Hepatocyte (in vitro differentiated cells): ENCODE measurements at regions not wholly inside any gene's neighbourhood (a gene's known extent, or its start where the extent isn't known, plus 50 kb on each side); places are given as distances from the start of the nearest gene placed in this dataset.

Experiments used
- DNase-seq: peaks from one replicate; pipeline ENCODE4 v3.0.0-alpha.2; 2016; ENCODE audit warnings: low spot score
- H2AFZ ChIP-seq: fragments of 200-600 bp; sonication (generic); 2 replicates; pipeline ENCODE4 v1.6.0; 2016; ENCODE audit warnings: antibody characterized with exemption, mild to moderate bottlenecking
- H3K27ac ChIP-seq: fragments of 200-600 bp; sonication (generic); 2 replicates; pipeline ENCODE4 v1.5.1; 2016; ENCODE audit warnings: mild to moderate bottlenecking
- H3K27me3 ChIP-seq: fragments of 200-600 bp; sonication (generic); 2 replicates; pipeline ENCODE4 v1.6.1; 2016
- H3K36me3 ChIP-seq: fragments of 200-600 bp; sonication (generic); replicated peaks from 2 replicates; pipeline ENCODE4 v1.5.1; 2016; ENCODE audit warnings: low read depth; ENCODE audit not compliant: insufficient read depth
- H3K4me1 ChIP-seq: fragments of 200-600 bp; sonication (generic); 2 replicates; pipeline ENCODE4 v1.5.1; 2016; ENCODE audit warnings: mild to moderate bottlenecking, moderate library complexity; ENCODE audit not compliant: insufficient read depth
- H3K4me2 ChIP-seq: fragments of 200-600 bp; sonication (generic); 2 replicates; pipeline ENCODE4 v1.6.0; 2016
- H3K4me3 ChIP-seq: fragments of 200-600 bp; sonication (generic); 2 replicates; pipeline ENCODE4 v1.5.1; 2016; ENCODE audit warnings: mild to moderate bottlenecking
- H3K79me2 ChIP-seq: fragments of 200-600 bp; sonication (generic); 2 replicates; pipeline ENCODE4 v1.6.0; 2017; ENCODE audit warnings: mild to moderate bottlenecking
- H3K9me2 ChIP-seq: fragments of 200-600 bp; sonication (generic); replicated peaks from 2 replicates; pipeline ENCODE4 v1.6.0; 2017; ENCODE audit warnings: mild to moderate bottlenecking; ENCODE audit not compliant: insufficient read depth
- H3K9me3 ChIP-seq: fragments of 200-600 bp; sonication (generic); 2 replicates; pipeline ENCODE4 v1.5.1; 2016; ENCODE audit warnings: low read depth, mild to moderate bottlenecking
- H4K20me1 ChIP-seq: fragments of 200-600 bp; sonication (generic); 2 replicates; pipeline ENCODE4 v1.6.0; 2016; ENCODE audit warnings: mild to moderate bottlenecking; ENCODE audit not compliant: insufficient read depth, poor library complexity, severe bottlenecking
- EZH2 ChIP-seq: fragments of 200-600 bp; sonication (generic); IDR thresholded peaks from 2 replicates; pipeline ENCODE4 v1.6.1; 2016; ENCODE audit warnings: antibody characterized with exemption, mild to moderate bottlenecking, borderline replicate concordance
- EZH2phosphoT487 ChIP-seq: fragments of 200-600 bp; sonication (generic); IDR thresholded peaks from one replicate; pipeline ENCODE4 v1.6.1; 2018; ENCODE audit warnings: antibody characterized with exemption, mild to moderate bottlenecking, low read depth, moderate library complexity; ENCODE audit not compliant: unreplicated experiment, severe bottlenecking
- WGBS: methylation state at CpG from one replicate; pipeline ENCODE4 v1.1.6; 2016; ENCODE audit warnings: low lambda C conversion rate; ENCODE audit errors: missing lambda C conversion rate; 5-methylcytosine and 5-hydroxymethylcytosine counted together
- TF ChIP-seq, protein P1 (sequence below): fragments of 200-600 bp; sonication (generic); IDR thresholded peaks from 2 replicates; pipeline ENCODE4 v1.5.1; 2016; ENCODE audit warnings: antibody characterized with exemption, mild to moderate bottlenecking; ENCODE audit not compliant: poor library complexity

DNA sequence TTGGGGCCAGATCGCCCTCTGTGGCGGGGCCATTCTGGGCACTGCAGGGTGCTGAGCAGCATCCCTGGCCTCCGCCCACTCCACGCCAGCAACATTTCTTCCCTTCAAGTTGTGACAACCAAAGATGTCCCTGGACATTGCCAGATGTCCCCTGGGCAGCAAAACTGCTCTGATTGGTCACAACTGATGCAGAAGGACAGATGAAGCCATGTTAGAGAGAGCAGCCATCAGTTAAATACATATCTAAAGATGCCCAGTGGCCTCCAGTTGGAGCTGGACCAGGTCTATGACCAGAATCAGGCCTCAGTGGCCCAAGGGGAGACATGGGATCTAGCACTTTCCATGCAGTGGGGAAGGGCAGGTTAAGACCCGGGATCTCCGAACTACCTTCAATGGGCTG lies 125.7 kb downstream of the PTPRS start:
- H3K27ac ChIP-seq, result no peak overlapping the region
- H4K20me1 ChIP-seq, result no peaks in the 10 kb centered on the region
- no peaks in the 10 kb centered on the region for H3K36me3 ChIP-seq
- H3K4me3 ChIP-seq, result no peak overlapping the region
- no peak for DNase-seq
- H3K27me3 ChIP-seq, result no peaks in the 10 kb centered on the region
- TF ChIP-seq, protein P1, sequence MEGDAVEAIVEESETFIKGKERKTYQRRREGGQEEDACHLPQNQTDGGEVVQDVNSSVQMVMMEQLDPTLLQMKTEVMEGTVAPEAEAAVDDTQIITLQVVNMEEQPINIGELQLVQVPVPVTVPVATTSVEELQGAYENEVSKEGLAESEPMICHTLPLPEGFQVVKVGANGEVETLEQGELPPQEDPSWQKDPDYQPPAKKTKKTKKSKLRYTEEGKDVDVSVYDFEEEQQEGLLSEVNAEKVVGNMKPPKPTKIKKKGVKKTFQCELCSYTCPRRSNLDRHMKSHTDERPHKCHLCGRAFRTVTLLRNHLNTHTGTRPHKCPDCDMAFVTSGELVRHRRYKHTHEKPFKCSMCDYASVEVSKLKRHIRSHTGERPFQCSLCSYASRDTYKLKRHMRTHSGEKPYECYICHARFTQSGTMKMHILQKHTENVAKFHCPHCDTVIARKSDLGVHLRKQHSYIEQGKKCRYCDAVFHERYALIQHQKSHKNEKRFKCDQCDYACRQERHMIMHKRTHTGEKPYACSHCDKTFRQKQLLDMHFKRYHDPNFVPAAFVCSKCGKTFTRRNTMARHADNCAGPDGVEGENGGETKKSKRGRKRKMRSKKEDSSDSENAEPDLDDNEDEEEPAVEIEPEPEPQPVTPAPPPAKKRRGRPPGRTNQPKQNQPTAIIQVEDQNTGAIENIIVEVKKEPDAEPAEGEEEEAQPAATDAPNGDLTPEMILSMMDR, result no peak
- TF ChIP-seq EZH2phosphoT487, result no peak
- TF ChIP-seq EZH2, result no peak
- H2AFZ ChIP-seq, result no peak overlapping the region
- no peak overlapping the region for H3K4me2 ChIP-seq
- H3K9me3 ChIP-seq, result no peaks in the 10 kb centered on the region
- no peaks in the 10 kb centered on the region for H3K4me1 ChIP-seq
- H3K79me2 ChIP-seq, result no peaks in the 10 kb centered on the region
- H3K9me2 ChIP-seq, result no peaks in the 10 kb centered on the region
- WGBS, result 97% methylated on average over 6 of the region's 6 CpGs

DNA sequence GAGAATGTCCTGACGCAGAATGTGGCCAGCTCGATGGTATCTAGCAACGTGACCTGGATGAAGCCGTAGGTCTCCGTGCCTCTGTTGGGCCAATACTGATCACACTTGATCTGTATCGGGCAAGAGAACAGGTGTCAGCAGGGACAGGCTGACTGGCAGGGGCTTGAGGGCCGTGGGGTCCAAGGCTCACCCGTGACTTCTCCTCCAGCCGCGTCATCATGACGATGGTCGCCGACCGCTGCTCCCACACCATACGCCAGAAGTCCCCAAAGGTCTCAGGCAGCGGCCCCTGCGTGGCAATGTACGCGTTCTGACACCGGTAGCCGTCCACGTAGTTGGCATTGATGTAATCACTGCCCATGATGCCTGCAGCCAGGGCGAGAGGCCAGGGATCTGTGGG lies 126.2 kb downstream of the PTPRS start:
- no peak for DNase-seq
- H3K79me2 ChIP-seq, result no peaks in the 10 kb centered on the region
- no peaks in the 10 kb centered on the region for H3K4me1 ChIP-seq
- no peaks in the 10 kb centered on the region for H3K27me3 ChIP-seq
- TF ChIP-seq EZH2phosphoT487 (no peak), EZH2 (no peak)
- TF ChIP-seq, protein P1, result no peak
- H3K9me2 ChIP-seq, result no peaks in the 10 kb centered on the region
- no peaks in the 10 kb centered on the region for H4K20me1 ChIP-seq
- no peak overlapping the region for H2AFZ ChIP-seq
- H3K4me3 ChIP-seq, result no peak overlapping the region
- H3K9me3 ChIP-seq, result no peaks in the 10 kb centered on the region
- WGBS, result 97% methylated on average over 23 of the region's 23 CpGs
- no peaks in the 10 kb centered on the region for H3K36me3 ChIP-seq
- no peak overlapping the region for H3K27ac ChIP-seq
- H3K4me2 ChIP-seq, result no peak overlapping the region

DNA sequence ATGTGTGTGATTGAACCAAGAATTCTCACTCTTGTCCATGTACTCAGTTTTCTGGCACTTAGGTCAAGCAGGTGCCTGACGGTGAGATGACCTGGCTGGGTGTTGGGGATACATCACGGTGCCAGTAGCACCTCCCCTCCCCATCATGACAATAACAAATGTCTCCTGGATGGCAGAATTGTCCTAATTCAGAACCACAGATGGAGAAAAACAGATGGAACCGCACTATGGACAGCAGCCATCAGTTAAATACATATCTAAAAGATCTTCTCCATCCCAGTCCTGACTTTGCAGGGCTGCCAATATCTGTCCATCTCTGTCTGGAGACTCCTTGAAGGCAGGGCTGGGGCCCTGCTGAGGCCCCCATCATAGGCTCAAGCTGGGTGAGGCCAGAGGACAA lies 126.9 kb downstream of the PTPRS start:
- H3K4me1 ChIP-seq, result no peaks in the 10 kb centered on the region
- no peak overlapping the region for H2AFZ ChIP-seq
- H3K4me3 ChIP-seq, result no peak overlapping the region
- no peaks in the 10 kb centered on the region for H4K20me1 ChIP-seq
- WGBS, result 100% methylated on average over 3 of the region's 3 CpGs
- H3K36me3 ChIP-seq, result no peaks in the 10 kb centered on the region
- H3K4me2 ChIP-seq, result no peak overlapping the region
- TF ChIP-seq EZH2phosphoT487 (no peak), EZH2 (no peak)
- TF ChIP-seq, protein P1, result no peak
- no peak for DNase-seq
- H3K79me2 ChIP-seq, result no peaks in the 10 kb centered on the region
- no peaks in the 10 kb centered on the region for H3K9me3 ChIP-seq
- no peaks in the 10 kb centered on the region for H3K27me3 ChIP-seq
- no peaks in the 10 kb centered on the region for H3K9me2 ChIP-seq
- H3K27ac ChIP-seq, result no peak overlapping the region

DNA sequence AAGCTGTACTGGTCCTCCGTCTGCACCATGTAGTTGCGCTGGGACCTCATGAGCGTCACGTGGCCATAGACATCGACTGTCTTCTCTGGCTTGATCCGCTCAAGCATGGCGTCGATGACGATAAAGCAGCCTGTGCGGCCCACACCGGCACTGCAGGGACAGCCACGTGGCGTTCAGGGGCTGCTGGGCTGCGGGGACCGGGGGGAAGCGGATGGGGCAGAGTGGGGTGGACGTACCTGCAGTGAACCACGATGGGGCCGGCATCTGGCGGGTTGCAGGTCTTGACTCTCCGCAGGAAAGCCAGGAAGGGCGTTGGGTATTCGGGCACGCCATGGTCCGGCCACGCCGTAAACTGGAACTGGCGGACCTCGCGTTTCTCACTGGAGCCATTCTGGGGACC lies 128.5 kb downstream of the PTPRS start:
- no peak for DNase-seq
- H3K4me1 ChIP-seq, result no peaks in the 10 kb centered on the region
- no peak overlapping the region for H3K4me3 ChIP-seq
- no peak overlapping the region for H3K4me2 ChIP-seq
- H3K9me3 ChIP-seq, result no peaks in the 10 kb centered on the region
- no peak overlapping the region for H3K27ac ChIP-seq
- no peaks in the 10 kb centered on the region for H4K20me1 ChIP-seq
- H3K79me2 ChIP-seq, result no peaks in the 10 kb centered on the region
- WGBS, result over 99% methylated on average over 20 of the region's 30 CpGs
- H2AFZ ChIP-seq, result no peak overlapping the region
- H3K36me3 ChIP-seq, result no peaks in the 10 kb centered on the region
- TF ChIP-seq EZH2phosphoT487, result no peak
- TF ChIP-seq, protein P1, result no peak
- TF ChIP-seq EZH2, result no peak
- no peaks in the 10 kb centered on the region for H3K27me3 ChIP-seq
- H3K9me2 ChIP-seq, result no peaks in the 10 kb centered on the region
